Type B pancreatic cell (in vitro differentiated cells): ENCODE measurements at regions not wholly inside any gene's neighbourhood (a gene's known extent, or its start where the extent isn't known, plus 50 kb on each side); places are given as distances from the start of the nearest gene placed in this dataset.

Experiments used
- DNase-seq: peaks from one replicate; pipeline ENCODE4 v3.0.0; 2021; ENCODE audit warnings: mixed read lengths; ENCODE audit not compliant: unreplicated experiment; ENCODE audit errors: extremely low spot score
- H3K27ac Mint-ChIP-seq: 2 replicates; pipeline ENCODE4 v1.8.0; 2021; ENCODE audit warnings: mild to moderate bottlenecking, mixed read lengths
- H3K27me3 Mint-ChIP-seq: 2 replicates; pipeline ENCODE4 v1.8.0; 2021; ENCODE audit warnings: mixed read lengths
- H3K36me3 Mint-ChIP-seq: 2 replicates; pipeline ENCODE4 v1.8.0; 2021; ENCODE audit warnings: mixed read lengths
- H3K4me1 Mint-ChIP-seq: one replicate; pipeline ENCODE4 v1.8.0; 2021; ENCODE audit warnings: mixed read lengths; ENCODE audit not compliant: unreplicated experiment
- H3K4me3 Mint-ChIP-seq: 2 replicates; pipeline ENCODE4 v1.8.0; 2021; ENCODE audit warnings: mild to moderate bottlenecking, mixed read lengths
- H3K9me3 Mint-ChIP-seq: 2 replicates; pipeline ENCODE4 v1.8.0; 2021; ENCODE audit warnings: mixed read lengths
- TF ChIP-seq, protein P1 (sequence below): fragments of 200-600 bp; sonication (generic); conservative IDR thresholded peaks from 2 replicates; pipeline ENCODE4 v1.5.0; 2021; ENCODE audit warnings: antibody characterized with exemption, mild to moderate bottlenecking

DNA sequence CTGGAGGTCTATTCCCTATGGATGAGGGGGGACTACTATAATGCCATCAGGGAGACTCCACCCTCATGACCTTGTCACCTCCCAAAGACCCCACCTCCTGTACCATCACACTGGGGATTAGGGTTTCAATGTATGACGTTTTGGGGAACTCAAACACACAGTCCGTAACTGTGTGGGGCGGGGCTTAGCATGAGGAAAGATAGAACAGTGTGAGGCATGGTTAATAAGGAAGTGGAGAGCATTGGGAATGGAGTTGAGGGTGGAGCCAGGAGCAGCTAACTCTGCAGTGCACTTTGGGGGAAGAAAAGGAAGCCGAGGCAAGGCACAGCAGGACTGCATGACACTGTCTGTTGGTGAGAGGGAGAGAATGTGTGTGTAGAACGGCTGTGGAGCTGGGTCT, 90.9 kb upstream of the AGBL1 start:
- Mint-ChIP-seq H3K36me3 (no peaks in the 10 kb centered on the region), H3K4me1 (no peaks in the 10 kb centered on the region), H3K9me3 (no peaks in the 10 kb centered on the region), H3K4me3 (no peak overlapping the region), H3K27ac (no peak overlapping the region), H3K27me3 (peaks cover 5% of the 10 kb centered on the region)
- TF ChIP-seq, protein P1, sequence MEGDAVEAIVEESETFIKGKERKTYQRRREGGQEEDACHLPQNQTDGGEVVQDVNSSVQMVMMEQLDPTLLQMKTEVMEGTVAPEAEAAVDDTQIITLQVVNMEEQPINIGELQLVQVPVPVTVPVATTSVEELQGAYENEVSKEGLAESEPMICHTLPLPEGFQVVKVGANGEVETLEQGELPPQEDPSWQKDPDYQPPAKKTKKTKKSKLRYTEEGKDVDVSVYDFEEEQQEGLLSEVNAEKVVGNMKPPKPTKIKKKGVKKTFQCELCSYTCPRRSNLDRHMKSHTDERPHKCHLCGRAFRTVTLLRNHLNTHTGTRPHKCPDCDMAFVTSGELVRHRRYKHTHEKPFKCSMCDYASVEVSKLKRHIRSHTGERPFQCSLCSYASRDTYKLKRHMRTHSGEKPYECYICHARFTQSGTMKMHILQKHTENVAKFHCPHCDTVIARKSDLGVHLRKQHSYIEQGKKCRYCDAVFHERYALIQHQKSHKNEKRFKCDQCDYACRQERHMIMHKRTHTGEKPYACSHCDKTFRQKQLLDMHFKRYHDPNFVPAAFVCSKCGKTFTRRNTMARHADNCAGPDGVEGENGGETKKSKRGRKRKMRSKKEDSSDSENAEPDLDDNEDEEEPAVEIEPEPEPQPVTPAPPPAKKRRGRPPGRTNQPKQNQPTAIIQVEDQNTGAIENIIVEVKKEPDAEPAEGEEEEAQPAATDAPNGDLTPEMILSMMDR = no peak
- DNase-seq = no peak

DNA sequence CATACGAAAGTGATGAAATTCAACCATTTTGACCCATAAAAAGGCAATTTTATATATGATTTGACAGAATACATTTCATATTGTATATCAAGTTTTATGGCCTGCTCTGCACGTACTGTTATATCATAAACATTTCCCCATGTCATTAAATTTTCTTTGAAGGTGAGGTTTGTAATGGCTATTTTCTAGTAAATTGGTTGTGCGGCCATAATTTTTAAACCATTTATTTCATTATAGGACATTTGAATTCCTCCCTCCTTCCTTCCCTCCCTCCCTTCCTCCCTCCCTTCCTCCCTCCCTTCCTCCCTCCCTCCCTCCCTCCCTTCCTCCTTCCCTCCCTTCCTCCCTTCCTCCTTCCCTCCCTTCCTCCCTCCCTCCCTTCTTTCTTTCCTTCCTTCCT, 87.4 kb upstream of the AGBL1 start:
- H3K27me3 Mint-ChIP-seq = peaks cover 10% of the 10 kb centered on the region
- H3K4me1 Mint-ChIP-seq = no peaks in the 10 kb centered on the region
- H3K4me3 Mint-ChIP-seq = no peak overlapping the region
- no peaks in the 10 kb centered on the region for H3K36me3 Mint-ChIP-seq
- H3K9me3 Mint-ChIP-seq = no peaks in the 10 kb centered on the region
- no peak for DNase-seq
- H3K27ac Mint-ChIP-seq = no peak overlapping the region
- TF ChIP-seq, protein P1 = no peak

DNA sequence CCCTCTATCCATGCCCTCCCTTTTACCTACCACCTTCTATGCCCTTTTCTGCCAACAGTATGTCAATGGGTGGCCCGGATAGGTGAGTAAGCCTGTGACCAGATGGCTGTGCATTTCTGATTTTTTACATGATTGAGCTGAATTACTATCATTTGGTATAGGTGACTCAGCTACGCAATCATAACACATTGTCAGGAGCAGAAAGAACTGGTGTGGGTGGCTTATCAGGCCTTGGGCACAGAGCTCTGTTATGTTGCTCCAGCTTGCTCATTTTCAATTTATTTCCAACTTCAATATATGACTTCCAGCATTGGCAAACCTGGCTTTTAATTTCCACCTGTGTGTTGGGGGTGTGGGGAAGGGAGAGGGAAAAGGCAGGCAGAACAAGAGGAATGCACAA, 86.6 kb upstream of the AGBL1 start:
- DNase-seq = no peak
- Mint-ChIP-seq H3K27me3 (peaks cover 10% of the 10 kb centered on the region), H3K9me3 (no peaks in the 10 kb centered on the region), H3K36me3 (no peaks in the 10 kb centered on the region), H3K27ac (no peak overlapping the region), H3K4me3 (no peak overlapping the region), H3K4me1 (no peaks in the 10 kb centered on the region)
- TF ChIP-seq, protein P1 = no peak

DNA sequence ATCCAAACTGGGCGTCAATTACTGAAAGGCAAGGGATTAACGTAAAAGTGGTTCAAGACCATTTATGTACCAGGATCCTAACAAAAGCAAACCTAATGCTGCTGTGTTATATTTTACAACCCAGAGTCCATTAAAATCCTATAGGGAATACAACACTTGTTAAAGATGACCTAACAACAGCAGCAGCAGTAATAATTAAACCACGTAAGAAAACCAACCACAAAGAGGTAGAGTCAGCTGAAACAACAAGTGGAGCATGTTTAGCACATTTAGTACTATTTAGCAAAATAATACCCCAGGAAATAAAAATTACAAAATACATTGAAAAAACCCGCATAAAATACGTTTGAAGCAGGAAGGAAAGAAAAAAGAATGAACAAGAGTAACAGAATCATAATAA, 82.1 kb upstream of the AGBL1 start:
- Mint-ChIP-seq H3K27ac (no peak overlapping the region), H3K4me3 (no peak overlapping the region), H3K27me3 (peaks cover 21% of the 10 kb centered on the region), H3K9me3 (no peaks in the 10 kb centered on the region), H3K4me1 (no peaks in the 10 kb centered on the region), H3K36me3 (no peaks in the 10 kb centered on the region)
- TF ChIP-seq, protein P1 = no peak
- DNase-seq = no peak

DNA sequence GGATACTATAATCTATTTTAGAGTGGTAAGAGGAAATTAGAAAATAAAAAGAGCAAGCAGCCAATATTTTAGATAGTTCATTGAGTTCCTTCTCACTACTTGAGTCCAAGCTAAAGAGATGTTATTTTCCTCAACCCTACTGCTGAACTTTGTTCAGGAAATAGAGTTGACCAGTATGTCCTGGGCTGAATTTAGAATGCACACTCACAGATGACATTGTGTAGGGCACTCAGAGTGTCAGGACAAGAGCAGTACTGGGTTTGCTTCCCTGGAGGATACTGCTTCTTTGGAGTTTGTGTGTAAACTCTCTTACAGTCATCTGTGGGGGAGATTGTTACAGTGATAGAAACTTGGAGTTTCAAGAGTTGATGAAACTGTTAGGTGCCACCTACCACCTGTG, 80.0 kb upstream of the AGBL1 start:
- Mint-ChIP-seq H3K27me3 (peaks cover 15% of the 10 kb centered on the region), H3K27ac (no peak overlapping the region), H3K4me3 (no peak overlapping the region), H3K4me1 (no peaks in the 10 kb centered on the region), H3K36me3 (no peaks in the 10 kb centered on the region), H3K9me3 (no peaks in the 10 kb centered on the region)
- DNase-seq = no peak
- TF ChIP-seq, protein P1 = no peak

DNA sequence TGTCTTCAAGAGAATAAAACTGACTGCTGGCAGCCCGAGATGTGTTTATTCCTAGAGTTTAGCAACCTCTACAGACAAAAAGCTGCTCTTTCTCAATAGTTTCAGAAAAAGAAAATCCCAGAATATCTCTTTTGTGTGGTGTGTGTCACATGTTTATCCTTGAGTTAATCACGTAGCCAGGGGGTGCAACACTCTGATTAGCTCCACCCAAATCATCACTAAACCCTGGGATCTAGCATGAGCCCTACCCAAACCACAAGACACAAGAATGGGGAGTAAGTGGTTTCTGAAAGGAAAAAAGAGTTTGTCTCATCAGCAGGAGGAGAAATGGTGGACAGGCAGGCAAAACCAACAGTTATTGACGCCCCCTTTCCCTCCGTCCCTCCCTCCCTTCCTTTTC, 78.5 kb upstream of the AGBL1 start:
- H3K4me1 Mint-ChIP-seq = no peaks in the 10 kb centered on the region
- no peaks in the 10 kb centered on the region for H3K36me3 Mint-ChIP-seq
- no peak overlapping the region for H3K4me3 Mint-ChIP-seq
- no peaks in the 10 kb centered on the region for H3K9me3 Mint-ChIP-seq
- TF ChIP-seq, protein P1 = no peak
- no peak for DNase-seq
- H3K27me3 Mint-ChIP-seq = peaks cover 15% of the 10 kb centered on the region
- H3K27ac Mint-ChIP-seq = no peak overlapping the region
